ENCODE measurements at regions not wholly inside any gene's neighbourhood (a gene's known extent, or its start where the extent isn't known, plus 50 kb on each side); places are given as distances from the start of the nearest gene placed in this dataset.

GRCh38 chr7:67781841-67782240, 785.2 kb downstream of the TYW1 start:
- Mint-ChIP-seq H3K36me3 (ENCODE audit: low read depth) (peaks cover 36% of the 10 kb centered on the region), H3K27me3 (ENCODE audit: insufficient read depth, low read depth, poor library complexity) (peaks cover 1% of the 10 kb centered on the region), H3K4me1 (no peaks in the 10 kb centered on the region), H3K4me3 (no peak overlapping the region), H3K27ac (no peak overlapping the region), H3K9me3 (peaks cover 97% of the 10 kb centered on the region)
- TF ChIP-seq JUNB (IDR thresholded peaks at IDR 0.05; ENCODE audit: unreplicated experiment): no peak
- no peak for TF ChIP-seq EZH2 (IDR thresholded peaks at IDR 0.05; ENCODE audit: low read depth, unreplicated experiment)
- TF ChIP-seq POLR2AphosphoS5 (IDR thresholded peaks at IDR 0.05; ENCODE audit: low read depth): no peak
- TF ChIP-seq ZNF114 (CRISPR knock-in tag; IDR thresholded peaks at IDR 0.05): no peak
- TF ChIP-seq REST (IDR thresholded peaks at IDR 0.05; ENCODE audit: unreplicated experiment): no peak
- TF ChIP-seq CREB1 (CRISPR knock-in tag; IDR thresholded peaks at IDR 0.05; ENCODE audit: low read depth): no peak
- no peak for TF ChIP-seq ETS1 (IDR thresholded peaks at IDR 0.05)
- TF ChIP-seq ZNF462 (CRISPR knock-in tag; IDR thresholded peaks at IDR 0.05): no peak
- TF ChIP-seq NANOG (IDR thresholded peaks at IDR 0.05; ENCODE audit: borderline replicate concordance): no peak
- TF ChIP-seq CTCF (conservative IDR thresholded peaks at IDR 0.05; ENCODE audit: low read depth in 2 of 2): no peak
- Histone ChIP-seq H3K27ac (ENCODE audit: low read depth) (no peak overlapping the region), H3K79me2 (replicated peaks; ENCODE audit: insufficient read depth) (no peaks in the 10 kb centered on the region), H3F3A (replicated peaks; ENCODE audit: low read depth) (no peaks in the 10 kb centered on the region), H3K4me3 (no peak overlapping the region), H3K36me3 (ENCODE audit: insufficient read depth) (0 out of 2 replicates have a peak, but pooled peaks cover 5% of the 10 kb centered on the region), H4K20me1 (replicated peaks; ENCODE audit: insufficient read depth) (no peaks in the 10 kb centered on the region), H3K4me1 (ENCODE audit: insufficient read depth) (no peaks in the 10 kb centered on the region), H2AFZ (no peak overlapping the region), H3K9me2 (ENCODE audit: insufficient read depth) (no peaks in the 10 kb centered on the region), H3K27me3 (ENCODE audit: insufficient read depth) (no peaks in the 10 kb centered on the region), H3K4me2 (no peak overlapping the region)
- no peak for ATAC-seq
- no peak for DNase-seq (ENCODE audit: low spot score)
